OCI-LY3 (cell line): ENCODE measurements at regions not wholly inside any gene's neighbourhood (a gene's known extent, or its start where the extent isn't known, plus 50 kb on each side); places are given as distances from the start of the nearest gene placed in this dataset.

ENCODE experiments used
- H2AFZ ChIP-seq: fragments of 200-600, 300-600 bp; shearing (Covaris generic); 2 replicates; pipeline ENCODE4 v1.6.0; 2014; ENCODE audit warnings: antibody characterized with exemption, low read depth, low read length
- H3K27ac ChIP-seq: fragments of 200-600, 300-600 bp; sonication (generic); 2 replicates; pipeline ENCODE4 v1.5.1; 2014; ENCODE audit warnings: mild to moderate bottlenecking, low read length, moderate library complexity, mixed read lengths
- H3K27me3 ChIP-seq: fragments of 200-600, 300-600 bp; sonication (generic); 2 replicates; pipeline ENCODE4 v1.6.1; 2014; ENCODE audit warnings: low read depth, low read length, mixed read lengths
- H3K36me3 ChIP-seq: fragments of 200-600, 300-600 bp; sonication (generic); replicated peaks from 2 replicates; pipeline ENCODE3; 2014; ENCODE audit warnings: low read depth, low read length, mixed read lengths
- H3K4me1 ChIP-seq: fragments of 300-600, 200-600 bp; sonication (generic); 2 replicates; pipeline ENCODE4 v1.6.1; 2014; ENCODE audit warnings: low read length, mixed read lengths
- H3K4me2 ChIP-seq: fragments of 200-600, 300-600 bp; sonication (generic); 2 replicates; pipeline ENCODE4 v1.6.1; 2014; ENCODE audit warnings: low read length, mixed read lengths
- H3K4me3 ChIP-seq: fragments of 300-600, 200-600 bp; sonication (generic); 2 replicates; pipeline ENCODE4 v1.5.1; 2014; ENCODE audit warnings: antibody characterized with exemption, mild to moderate bottlenecking, low read length, moderate library complexity
- H3K79me2 ChIP-seq: fragments of 300-600, 200-600 bp; shearing (Covaris generic); 2 replicates; pipeline ENCODE4 v1.6.1; 2014; ENCODE audit warnings: mild to moderate bottlenecking, low read length, mixed read lengths
- H3K9ac ChIP-seq: fragments of 300-600, 200-600 bp; shearing (Covaris generic); 2 replicates; pipeline ENCODE4 v1.6.0; 2014; ENCODE audit warnings: mild to moderate bottlenecking, low read length, moderate library complexity
- H3K9me3 ChIP-seq: fragments of 200-600, 300-600 bp; shearing (Covaris generic); 2 replicates; pipeline ENCODE4 v1.6.1; 2014; ENCODE audit warnings: low read length, mixed read lengths; ENCODE audit not compliant: insufficient read depth
- H4K20me1 ChIP-seq: fragments of 200-600, 300-600 bp; sonication (generic); 2 replicates; pipeline ENCODE4 v1.6.1; 2016; ENCODE audit warnings: low read length, mixed read lengths; ENCODE audit not compliant: insufficient read depth
- CTCF ChIP-seq: fragments of 200-600, 300-600 bp; sonication (generic); IDR thresholded peaks from 2 replicates; pipeline ENCODE4 v1.5.1; 2014; ENCODE audit warnings: antibody characterized with exemption, low read length, low read depth
- EZH2phosphoT487 ChIP-seq: fragments of 200-600 bp; shearing (Covaris generic); IDR thresholded peaks from 2 replicates; pipeline ENCODE4 v1.6.1; 2018; ENCODE audit warnings: antibody characterized with exemption, mixed run types, low read depth

- H3K4me2 ChIP-seq, result no peak overlapping the region
- H3K79me2 ChIP-seq, result no peaks in the 10 kb centered on the region
- H3K27ac ChIP-seq, result no peak overlapping the region
- H4K20me1 ChIP-seq, result no peaks in the 10 kb centered on the region
- H3K4me3 ChIP-seq, result no peak overlapping the region
- H3K27me3 ChIP-seq, result no peaks in the 10 kb centered on the region
- H3K36me3 ChIP-seq, result no peaks in the 10 kb centered on the region
- TF ChIP-seq EZH2phosphoT487 (no peak), CTCF (no peak)
- no peak overlapping the region for H2AFZ ChIP-seq
- no peak overlapping the region for H3K9ac ChIP-seq
- H3K9me3 ChIP-seq, result no peaks in the 10 kb centered on the region
- no peaks in the 10 kb centered on the region for H3K4me1 ChIP-seq
Measured at GRCh38 chr12:65715961-65716360, 108.3 kb upstream of the HMGA2 start.

DNA sequence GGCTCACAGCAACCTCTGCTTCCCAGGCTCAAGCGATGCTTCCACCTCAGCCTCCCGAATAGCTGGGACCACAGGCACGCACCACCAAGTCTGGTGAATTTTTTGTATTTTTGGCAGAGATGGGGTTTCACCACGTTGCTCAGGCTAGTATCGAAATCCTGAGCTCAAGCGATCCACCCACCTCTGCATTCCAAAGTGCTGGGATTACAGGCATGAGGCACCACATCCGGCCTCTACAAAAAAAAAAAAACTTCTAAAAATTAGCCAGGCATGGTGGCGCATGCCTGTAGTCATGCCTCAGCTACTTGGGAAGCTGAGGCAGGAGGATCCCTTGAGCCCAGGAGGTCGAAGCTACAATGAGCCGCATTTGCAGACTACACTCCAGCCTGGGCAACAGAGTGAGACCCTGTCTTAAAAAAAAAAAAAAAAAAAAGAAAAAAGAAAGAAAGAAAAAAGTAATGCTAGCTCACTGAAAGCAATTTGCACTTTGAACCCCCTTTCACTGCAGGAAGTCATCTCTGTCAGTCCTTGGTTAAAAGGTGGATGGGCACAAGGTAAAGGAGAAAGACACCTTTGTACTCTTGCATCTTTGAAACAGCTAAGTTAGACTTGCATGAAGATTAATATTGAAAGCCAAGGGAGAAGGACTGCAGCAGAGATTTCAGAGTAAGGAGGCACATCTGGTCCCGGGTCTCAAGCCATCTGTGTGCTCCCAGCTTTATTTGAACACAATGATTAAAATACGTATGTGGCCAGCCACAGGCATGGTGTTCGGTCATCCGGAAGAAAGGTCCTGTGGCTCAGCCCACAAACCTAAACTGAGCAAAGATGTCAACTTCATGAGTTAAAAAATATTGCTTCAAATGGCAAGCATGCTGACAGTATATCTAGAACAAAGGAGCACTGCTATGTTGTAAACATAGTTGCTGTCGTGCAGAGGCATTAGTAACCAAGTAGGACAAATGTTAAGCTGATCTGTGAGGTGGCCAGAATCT, 103.8 kb upstream of the HMGA2 start:
- Histone ChIP-seq H2AFZ (no peak overlapping the region), H3K27me3 (peaks cover 13% of the 10 kb centered on the region), H3K4me1 (no peaks in the 10 kb centered on the region), H3K4me3 (no peak overlapping the region), H3K9me3 (no peaks in the 10 kb centered on the region), H3K79me2 (no peaks in the 10 kb centered on the region), H3K9ac (no peak overlapping the region), H3K36me3 (no peaks in the 10 kb centered on the region), H4K20me1 (no peaks in the 10 kb centered on the region), H3K4me2 (no peak overlapping the region), H3K27ac (no peak overlapping the region)
- TF ChIP-seq EZH2phosphoT487 (no peak), CTCF (no peak)

GRCh38 chr12:65721541-65722190, 102.6 kb upstream of the HMGA2 start:
- TF ChIP-seq CTCF, result no peak
- TF ChIP-seq EZH2phosphoT487, result no peak
- Histone ChIP-seq H3K4me3 (no peak overlapping the region), H3K27ac (no peak overlapping the region), H3K4me1 (no peaks in the 10 kb centered on the region), H4K20me1 (no peaks in the 10 kb centered on the region), H2AFZ (no peak overlapping the region), H3K9me3 (no peaks in the 10 kb centered on the region), H3K4me2 (no peak overlapping the region), H3K9ac (no peak overlapping the region), H3K27me3 (peaks cover 13% of the 10 kb centered on the region), H3K36me3 (no peaks in the 10 kb centered on the region), H3K79me2 (no peaks in the 10 kb centered on the region)

DNA sequence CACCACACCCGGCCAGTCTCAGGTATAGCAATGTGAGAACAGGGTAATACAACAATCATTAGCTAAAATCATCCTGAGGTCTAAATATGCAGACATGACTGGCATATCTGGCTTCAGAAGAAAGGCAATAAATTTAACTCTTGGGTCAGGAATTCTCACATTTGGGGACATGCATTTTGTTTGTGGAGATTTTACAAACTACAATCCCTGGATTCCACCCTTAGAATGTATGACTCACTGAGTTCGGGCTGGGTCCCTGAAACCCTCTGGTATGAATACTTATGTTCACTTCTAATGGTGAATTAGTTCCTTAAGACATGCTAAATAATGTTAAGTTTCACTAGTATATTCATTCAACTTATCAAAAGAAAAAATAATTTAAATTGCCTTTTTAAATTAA, 98.9 kb upstream of the HMGA2 start:
- Histone ChIP-seq H3K9ac (no peak overlapping the region), H3K4me1 (no peaks in the 10 kb centered on the region), H3K9me3 (no peaks in the 10 kb centered on the region), H3K27ac (no peak overlapping the region), H3K27me3 (peaks cover 13% of the 10 kb centered on the region), H3K36me3 (no peaks in the 10 kb centered on the region), H4K20me1 (no peaks in the 10 kb centered on the region), H3K4me3 (no peak overlapping the region), H3K79me2 (no peaks in the 10 kb centered on the region), H2AFZ (no peak overlapping the region), H3K4me2 (no peak overlapping the region)
- TF ChIP-seq EZH2phosphoT487, result no peak
- TF ChIP-seq CTCF, result no peak
